SK-MEL-5 (cell line): ENCODE measurements at regions not wholly inside any gene's neighbourhood (a gene's known extent, or its start where the extent isn't known, plus 50 kb on each side); places are given as distances from the start of the nearest gene placed in this dataset.
"Not testable (repeated sequence)": the region's sequence is repeated elsewhere in the genome, so short reads cannot be mapped to it uniquely, and the experiment has no call there.

Experiments used
- DNase-seq: peaks from one replicate; pipeline ENCODE4 v3.0.0-alpha.2; 2016; ENCODE audit warnings: low read depth, low spot score
- in situ Hi-C: cut with HindIII; loops from 2 replicates; pipeline ENCODE4 v1.10.0; 2016; ENCODE audit warnings: low sequenced_read_pairs, high pct_unique_total_duplicates, low pct_unique_long_range_greater_than_20kb

- in situ Hi-C loops = no loop called here
- no peak for DNase-seq
Measured at GRCh38 chr21:18138507-18138906, 106.1 kb upstream of the CHODL start.

GRCh38 chr21:18129526-18129925 is 115.1 kb upstream of the CHODL start:
- DNase-seq = no peak
- in situ Hi-C loops = no loop called here

GRCh38 chr21:18118566-18118965 is 126.1 kb upstream of the CHODL start:
- in situ Hi-C loops = no loop called here
- DNase-seq = no peak

GRCh38 chr21:18117176-18117575 is 127.5 kb upstream of the CHODL start:
- DNase-seq = no peak
- in situ Hi-C loops = no loop called here

GRCh38 chr21:18114810-18115209 is 129.8 kb upstream of the CHODL start:
- DNase-seq = no peak
- in situ Hi-C loops = no loop called here

- no peak for DNase-seq
- in situ Hi-C loops = no loop called here
Measured at GRCh38 chr21:18104802-18105201, 139.8 kb upstream of the CHODL start.

GRCh38 chr21:18096413-18096812 is 148.2 kb upstream of the CHODL start:
- DNase-seq, in situ Hi-C loops: not testable (repeated sequence)

GRCh38 chr21:18089786-18090185 is 154.8 kb upstream of the CHODL start:
- DNase-seq = no peak
- in situ Hi-C loops = no loop called here

GRCh38 chr21:18070392-18070791 is 174.2 kb upstream of the CHODL start:
- in situ Hi-C loops = no loop called here
- no peak for DNase-seq

GRCh38 chr21:18069875-18070274 is 174.8 kb upstream of the CHODL start:
- DNase-seq = no peak
- in situ Hi-C loops = no loop called here

GRCh38 chr21:18060402-18060801 is 184.2 kb upstream of the CHODL start:
- in situ Hi-C loops = no loop called here
- no peak for DNase-seq

- in situ Hi-C loops = no loop called here
- DNase-seq = no peak
Measured at GRCh38 chr21:18058731-18059398, 185.8 kb upstream of the CHODL start.

- in situ Hi-C loops = no loop called here
- DNase-seq = no peak
Measured at GRCh38 chr21:18053151-18053550, 191.5 kb upstream of the CHODL start.

- no peak for DNase-seq
- in situ Hi-C loops = no loop called here
Measured at GRCh38 chr21:18049461-18049860, 195.2 kb upstream of the CHODL start.

GRCh38 chr21:18041012-18041411 is 203.6 kb upstream of the CHODL start:
- in situ Hi-C loops = no loop called here
- DNase-seq = peak; percentile 76

GRCh38 chr21:18030248-18030647 is 211.1 kb upstream of the C21orf91 start:
- in situ Hi-C loops = no loop called here
- DNase-seq = peak; percentile 4

- in situ Hi-C loops = no loop called here
Measured at GRCh38 chr21:18026359-18026758, 207.2 kb upstream of the C21orf91 start.

GRCh38 chr21:18023711-18024110 is 204.6 kb upstream of the C21orf91 start:
- in situ Hi-C loops = no loop called here
- DNase-seq = no peak

More at GRCh38 chr21:18026359-18026758, 207.2 kb upstream of the C21orf91 start:
- DNase-seq = no peak

- no peak for DNase-seq
- in situ Hi-C loops = no loop called here
Measured at GRCh38 chr21:18023157-18023556, 204.0 kb upstream of the C21orf91 start.

- in situ Hi-C loops = no loop called here
Measured at GRCh38 chr21:18007121-18007520, 188.0 kb upstream of the C21orf91 start.

More at GRCh38 chr21:18007121-18007520, 188.0 kb upstream of the C21orf91 start:
- DNase-seq = no peak
